HT-29 (cell line): ENCODE measurements at regions not wholly inside any gene's neighbourhood (a gene's known extent, or its start where the extent isn't known, plus 50 kb on each side); places are given as distances from the start of the nearest gene placed in this dataset.

ENCODE experiments used
- DNase-seq: peaks from one replicate; pipeline ENCODE4 v3.0.0-alpha.2; 2015; ENCODE audit warnings: low spot score

- peak; percentile 41 for DNase-seq
Measured at GRCh38 chr11:81039916-81040524, 1599.2 kb upstream of the TENM4 start.

GRCh38 chr11:81036168-81036870 is 1595.5 kb upstream of the TENM4 start:
- DNase-seq: no peak

GRCh38 chr11:81033779-81034540 is 1593.1 kb upstream of the TENM4 start:
- DNase-seq: no peak

- no peak for DNase-seq
Measured at GRCh38 chr11:81032906-81033305, 1592.1 kb upstream of the TENM4 start.

- DNase-seq: no peak
Measured at GRCh38 chr11:81030186-81030585, 1589.4 kb upstream of the TENM4 start.

GRCh38 chr11:81026032-81026431 is 1585.2 kb upstream of the TENM4 start:
- no peak for DNase-seq

GRCh38 chr11:81022057-81022456 is 1581.2 kb upstream of the TENM4 start:
- DNase-seq: no peak

GRCh38 chr11:81010631-81011030 is 1569.8 kb upstream of the TENM4 start:
- no peak for DNase-seq

- peak; percentile 44 for DNase-seq
Measured at GRCh38 chr11:81007046-81007445, 1566.2 kb upstream of the TENM4 start.

GRCh38 chr11:81005595-81005994 is 1564.8 kb upstream of the TENM4 start:
- DNase-seq: peak; percentile 49

GRCh38 chr11:81004576-81004975 is 1563.7 kb upstream of the TENM4 start:
- no peak for DNase-seq

GRCh38 chr11:81002374-81002773 is 1561.5 kb upstream of the TENM4 start:
- no peak for DNase-seq

GRCh38 chr11:81000735-81001134 is 1559.9 kb upstream of the TENM4 start:
- DNase-seq: no peak

GRCh38 chr11:81000334-81000733 is 1559.5 kb upstream of the TENM4 start:
- peak; percentile 14 for DNase-seq

GRCh38 chr11:80995523-80995922 is 1554.7 kb upstream of the TENM4 start:
- no peak for DNase-seq

GRCh38 chr11:80993536-80993935 is 1552.7 kb upstream of the TENM4 start:
- no peak for DNase-seq

GRCh38 chr11:80990885-80991284 is 1550.1 kb upstream of the TENM4 start:
- no peak for DNase-seq

GRCh38 chr11:80987171-80987570 is 1546.3 kb upstream of the TENM4 start:
- no peak for DNase-seq

GRCh38 chr11:80986421-80987074 is 1545.7 kb upstream of the TENM4 start:
- no peak for DNase-seq

GRCh38 chr11:80980227-80980626 is 1539.4 kb upstream of the TENM4 start:
- no peak for DNase-seq

- DNase-seq: no peak
Measured at GRCh38 chr11:80973786-80974185, 1533.0 kb upstream of the TENM4 start.

GRCh38 chr11:80970037-80970436 is 1529.2 kb upstream of the TENM4 start:
- DNase-seq: no peak
